Activated naive CD8-positive, alpha-beta T cell (primary cell): ENCODE measurements at regions not wholly inside any gene's neighbourhood (a gene's known extent, or its start where the extent isn't known, plus 50 kb on each side); places are given as distances from the start of the nearest gene placed in this dataset.
"Not testable (repeated sequence)": the region's sequence is repeated elsewhere in the genome, so short reads cannot be mapped to it uniquely, and the experiment has no call there.

Source experiments
- H3K27ac Mint-ChIP-seq: one replicate; pipeline ENCODE4 v1.8.0; 2021; ENCODE audit warnings: mixed read lengths
- H3K27me3 Mint-ChIP-seq: one replicate; pipeline ENCODE4 v1.8.0; 2021; ENCODE audit warnings: mixed read lengths
- H3K36me3 Mint-ChIP-seq: one replicate; pipeline ENCODE4 v1.8.0; 2021; ENCODE audit warnings: mixed read lengths
- H3K4me1 Mint-ChIP-seq: one replicate; pipeline ENCODE4 v1.8.0; 2021; ENCODE audit warnings: low read depth, mixed read lengths
- H3K4me3 Mint-ChIP-seq: one replicate; pipeline ENCODE4 v1.8.0; 2021; ENCODE audit warnings: mild to moderate bottlenecking, mixed read lengths
- H3K9me3 Mint-ChIP-seq: one replicate; pipeline ENCODE4 v1.8.0; 2021; ENCODE audit warnings: low read depth, mixed read lengths

DNA sequence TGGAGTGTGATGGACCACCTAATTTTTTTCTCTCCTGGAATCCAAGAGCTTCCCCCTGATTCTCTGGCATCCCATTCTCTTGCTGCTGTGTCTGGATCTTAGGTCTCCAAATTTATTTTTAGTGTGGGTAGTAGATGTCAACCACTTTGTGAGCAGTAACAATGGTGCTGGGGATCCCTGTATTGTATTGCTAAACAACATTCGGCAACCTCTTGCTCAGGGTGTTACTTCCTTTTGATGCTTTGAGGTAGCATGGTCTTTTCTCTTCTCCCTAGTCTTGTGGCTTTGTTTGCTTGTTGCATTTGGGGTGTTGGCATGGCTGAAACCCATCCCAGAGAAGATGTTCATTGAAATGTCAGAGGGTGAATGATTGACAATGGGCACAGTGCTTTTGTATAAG is 737.4 kb downstream of the BCL11A start:
- no peaks in the 10 kb centered on the region for H3K9me3 Mint-ChIP-seq
- H3K36me3 Mint-ChIP-seq = no peaks in the 10 kb centered on the region
- no peak overlapping the region for H3K4me3 Mint-ChIP-seq
- H3K27me3 Mint-ChIP-seq = no peaks in the 10 kb centered on the region
- H3K4me1 Mint-ChIP-seq = no peaks in the 10 kb centered on the region
- no peak overlapping the region for H3K27ac Mint-ChIP-seq

DNA sequence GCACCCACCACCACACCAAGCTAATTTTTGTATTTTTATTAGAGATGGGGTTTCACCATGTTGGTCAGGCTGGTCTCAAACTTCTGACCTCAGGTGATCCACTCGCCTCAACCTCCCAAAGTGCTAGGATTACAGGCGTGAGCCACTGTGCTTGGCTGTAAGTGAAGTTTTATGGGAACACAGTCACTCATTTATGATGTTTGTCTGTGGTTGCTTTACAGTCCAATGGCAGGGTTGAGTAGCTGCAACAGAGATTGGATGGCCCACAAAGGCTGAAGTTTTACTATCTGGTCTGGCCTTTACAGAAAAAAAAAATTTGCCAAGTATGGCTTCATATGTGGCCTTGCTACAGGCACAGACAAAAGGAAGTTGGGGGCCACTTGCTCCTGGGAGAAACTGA is 743.2 kb downstream of the BCL11A start:
- not testable (repeated sequence) for H3K27me3 Mint-ChIP-seq, H3K9me3 Mint-ChIP-seq, H3K27ac Mint-ChIP-seq, H3K4me1 Mint-ChIP-seq, H3K36me3 Mint-ChIP-seq, H3K4me3 Mint-ChIP-seq

- Mint-ChIP-seq H3K9me3 (no peaks in the 10 kb centered on the region), H3K36me3 (no peaks in the 10 kb centered on the region), H3K27ac (no peak overlapping the region), H3K4me3 (no peak overlapping the region), H3K27me3 (no peaks in the 10 kb centered on the region), H3K4me1 (no peaks in the 10 kb centered on the region)
Observed at GRCh38 chr2:59806486-59806885, 747.0 kb downstream of the BCL11A start.

GRCh38 chr2:59804732-59805131 is 748.7 kb downstream of the BCL11A start:
- H3K27ac Mint-ChIP-seq = no peak overlapping the region
- H3K27me3 Mint-ChIP-seq = no peaks in the 10 kb centered on the region
- no peaks in the 10 kb centered on the region for H3K4me1 Mint-ChIP-seq
- no peaks in the 10 kb centered on the region for H3K36me3 Mint-ChIP-seq
- no peaks in the 10 kb centered on the region for H3K9me3 Mint-ChIP-seq
- no peak overlapping the region for H3K4me3 Mint-ChIP-seq

DNA sequence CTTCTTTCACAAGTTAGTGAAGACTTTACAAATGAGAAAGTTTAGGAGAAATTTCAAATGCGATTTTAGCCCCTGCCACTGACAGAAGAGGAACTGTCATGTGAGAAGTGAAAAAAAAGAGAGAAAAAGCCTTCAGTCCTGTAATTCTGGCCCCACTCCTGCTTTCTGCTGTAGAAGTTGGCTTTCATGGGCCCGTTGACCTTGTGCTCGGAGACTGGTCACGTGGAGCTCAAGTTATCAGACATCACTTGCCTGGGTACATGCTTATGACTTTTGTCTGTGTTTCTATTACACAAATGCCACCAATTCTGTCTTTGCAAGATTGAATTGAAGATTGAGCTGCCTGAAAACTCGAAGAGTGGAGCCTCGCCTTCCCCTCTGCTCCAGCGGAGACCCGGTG is 749.9 kb downstream of the BCL11A start:
- Mint-ChIP-seq H3K36me3 (no peaks in the 10 kb centered on the region), H3K4me1 (no peaks in the 10 kb centered on the region), H3K27me3 (no peaks in the 10 kb centered on the region), H3K9me3 (no peaks in the 10 kb centered on the region), H3K27ac (no peak overlapping the region), H3K4me3 (no peak overlapping the region)

GRCh38 chr2:59798687-59799232 is 754.7 kb downstream of the BCL11A start:
- Mint-ChIP-seq H3K4me1 (no peaks in the 10 kb centered on the region), H3K9me3 (no peaks in the 10 kb centered on the region)

GRCh38 chr2:59791004-59791618 is 762.3 kb downstream of the BCL11A start:
- no peak overlapping the region for H3K27ac Mint-ChIP-seq
- H3K27me3 Mint-ChIP-seq = no peaks in the 10 kb centered on the region
- H3K9me3 Mint-ChIP-seq = no peaks in the 10 kb centered on the region
- no peaks in the 10 kb centered on the region for H3K4me1 Mint-ChIP-seq
- H3K4me3 Mint-ChIP-seq = no peak overlapping the region
- no peaks in the 10 kb centered on the region for H3K36me3 Mint-ChIP-seq

More at GRCh38 chr2:59798687-59799232, 754.7 kb downstream of the BCL11A start:
- Mint-ChIP-seq H3K27me3 (no peaks in the 10 kb centered on the region), H3K4me3 (no peak overlapping the region), H3K27ac (no peak overlapping the region), H3K36me3 (no peaks in the 10 kb centered on the region)

DNA sequence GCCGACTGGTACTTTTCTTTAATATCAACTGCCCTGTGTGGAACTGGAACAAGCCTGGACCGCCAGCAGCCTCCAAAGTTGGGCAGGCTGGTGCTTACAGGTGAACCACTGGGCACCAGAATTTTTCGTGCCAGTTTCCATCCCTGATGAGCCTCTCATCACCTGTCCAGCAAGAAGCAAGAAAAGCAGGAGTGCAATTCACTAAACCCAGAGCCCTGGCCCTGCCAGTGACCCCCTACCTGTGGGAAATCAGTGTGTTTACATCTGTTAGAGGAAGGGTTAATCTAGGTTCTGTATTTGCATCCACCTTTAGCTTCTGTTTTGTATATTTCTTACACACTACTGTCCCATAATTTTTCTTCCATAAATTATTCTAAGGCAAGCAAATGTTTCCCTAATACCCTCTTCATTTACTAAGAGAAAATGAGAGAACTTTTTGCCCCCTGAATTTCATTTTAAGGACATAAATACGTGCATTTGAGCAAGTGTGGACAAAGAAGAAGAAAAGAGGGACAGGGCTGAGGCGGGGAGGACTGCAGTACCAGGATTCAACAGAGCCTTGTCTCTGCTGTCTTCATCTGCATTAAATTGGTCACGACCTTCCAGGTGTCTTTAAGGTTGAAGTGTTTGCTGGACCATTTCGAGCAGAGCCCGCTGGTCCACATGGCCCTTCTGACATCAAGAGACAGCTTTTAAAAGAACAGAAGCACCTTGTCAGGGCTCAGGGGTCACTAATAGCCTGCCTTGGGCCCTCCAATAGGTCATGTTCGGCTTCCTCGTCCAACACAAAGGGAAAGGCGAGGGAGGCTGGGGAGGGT is 763.1 kb downstream of the BCL11A start:
- no peaks in the 10 kb centered on the region for H3K9me3 Mint-ChIP-seq
- no peak overlapping the region for H3K4me3 Mint-ChIP-seq
- no peaks in the 10 kb centered on the region for H3K4me1 Mint-ChIP-seq
- H3K36me3 Mint-ChIP-seq = no peaks in the 10 kb centered on the region
- no peak overlapping the region for H3K27ac Mint-ChIP-seq
- H3K27me3 Mint-ChIP-seq = no peaks in the 10 kb centered on the region

DNA sequence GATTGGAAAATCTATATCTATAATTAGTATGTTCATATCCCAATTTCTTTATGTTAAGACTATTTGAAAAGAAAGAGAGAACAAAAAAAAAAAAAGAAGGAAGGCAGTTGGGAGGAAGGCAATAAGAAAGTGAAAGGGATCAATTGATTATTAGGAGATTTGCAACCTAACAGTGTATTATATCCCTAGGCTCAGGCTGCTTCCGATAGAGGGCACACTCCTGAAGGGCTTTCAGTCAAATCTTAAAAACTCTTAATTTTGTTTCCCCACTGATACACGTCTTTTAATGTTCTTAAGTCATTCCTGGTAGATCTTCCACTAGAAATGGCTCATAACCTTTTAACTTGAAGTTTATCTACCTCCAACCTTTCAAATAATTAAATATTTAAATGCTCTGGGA is 763.9 kb downstream of the BCL11A start:
- no peak overlapping the region for H3K4me3 Mint-ChIP-seq
- no peaks in the 10 kb centered on the region for H3K4me1 Mint-ChIP-seq
- H3K27ac Mint-ChIP-seq = no peak overlapping the region
- no peaks in the 10 kb centered on the region for H3K9me3 Mint-ChIP-seq
- H3K27me3 Mint-ChIP-seq = no peaks in the 10 kb centered on the region
- no peaks in the 10 kb centered on the region for H3K36me3 Mint-ChIP-seq

DNA sequence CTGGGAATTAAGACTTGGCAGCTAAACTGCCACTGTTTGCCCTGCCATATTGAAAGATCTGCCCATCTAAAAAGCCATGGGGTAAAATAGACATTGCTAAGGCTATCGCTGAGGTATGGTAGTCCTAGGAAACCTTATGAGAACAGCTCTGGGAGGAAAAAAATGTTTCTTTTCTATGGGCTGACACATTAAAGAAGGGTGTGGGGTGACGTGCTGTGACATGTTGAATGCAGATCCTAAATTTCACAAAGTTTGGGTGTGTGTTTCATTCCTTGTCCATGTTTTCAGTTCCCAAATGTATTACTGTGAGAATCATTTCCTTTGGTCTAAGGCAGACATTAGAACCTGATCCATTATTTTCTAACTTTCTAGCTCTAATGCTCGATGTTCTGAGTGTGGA is 766.4 kb downstream of the BCL11A start:
- Mint-ChIP-seq H3K27me3 (no peaks in the 10 kb centered on the region), H3K27ac (no peak overlapping the region), H3K36me3 (no peaks in the 10 kb centered on the region), H3K4me3 (no peak overlapping the region), H3K9me3 (no peaks in the 10 kb centered on the region), H3K4me1 (no peaks in the 10 kb centered on the region)

GRCh38 chr2:59786684-59787083 is 766.8 kb downstream of the BCL11A start:
- Mint-ChIP-seq H3K4me1 (no peaks in the 10 kb centered on the region), H3K27ac (no peak overlapping the region), H3K27me3 (no peaks in the 10 kb centered on the region), H3K9me3 (no peaks in the 10 kb centered on the region), H3K4me3 (no peak overlapping the region), H3K36me3 (no peaks in the 10 kb centered on the region)

DNA sequence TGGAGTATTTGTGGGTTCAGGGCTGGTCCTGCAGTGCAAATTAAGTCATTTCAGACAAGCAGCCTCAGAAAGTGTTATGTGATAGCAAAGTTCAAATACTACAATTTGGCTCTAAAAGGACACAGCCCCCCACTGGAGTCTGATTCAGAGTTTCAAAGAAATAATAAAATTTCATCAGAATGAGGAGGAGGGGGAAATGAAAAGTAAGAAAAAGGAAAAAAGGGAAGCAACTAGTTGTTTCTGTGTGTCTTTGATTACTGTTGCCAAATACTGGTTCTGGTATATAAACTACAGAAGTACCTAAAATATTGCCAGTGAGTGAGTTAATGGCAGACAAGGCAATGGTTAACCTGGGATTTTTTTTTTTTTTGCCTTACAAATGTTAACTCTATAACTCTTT is 773.9 kb downstream of the BCL11A start:
- Mint-ChIP-seq H3K27ac (no peak overlapping the region), H3K36me3 (peaks cover 2% of the 10 kb centered on the region), H3K4me3 (no peak overlapping the region)

GRCh38 chr2:59777120-59777519 is 776.3 kb downstream of the BCL11A start:
- H3K36me3 Mint-ChIP-seq = peaks cover 2% of the 10 kb centered on the region
- no peaks in the 10 kb centered on the region for H3K9me3 Mint-ChIP-seq
- H3K27me3 Mint-ChIP-seq = no peaks in the 10 kb centered on the region
- no peaks in the 10 kb centered on the region for H3K4me1 Mint-ChIP-seq
- H3K27ac Mint-ChIP-seq = no peak overlapping the region
- H3K4me3 Mint-ChIP-seq = no peak overlapping the region

More for the DNA sequence above, 773.9 kb downstream of the BCL11A start:
- Mint-ChIP-seq H3K4me1 (no peaks in the 10 kb centered on the region), H3K9me3 (no peaks in the 10 kb centered on the region), H3K27me3 (no peaks in the 10 kb centered on the region)

GRCh38 chr2:59776726-59777008 is 776.8 kb downstream of the BCL11A start:
- Mint-ChIP-seq H3K9me3 (no peaks in the 10 kb centered on the region), H3K36me3 (peaks cover 2% of the 10 kb centered on the region), H3K4me3 (no peak overlapping the region), H3K27me3 (no peaks in the 10 kb centered on the region), H3K27ac (no peak overlapping the region), H3K4me1 (no peaks in the 10 kb centered on the region)

DNA sequence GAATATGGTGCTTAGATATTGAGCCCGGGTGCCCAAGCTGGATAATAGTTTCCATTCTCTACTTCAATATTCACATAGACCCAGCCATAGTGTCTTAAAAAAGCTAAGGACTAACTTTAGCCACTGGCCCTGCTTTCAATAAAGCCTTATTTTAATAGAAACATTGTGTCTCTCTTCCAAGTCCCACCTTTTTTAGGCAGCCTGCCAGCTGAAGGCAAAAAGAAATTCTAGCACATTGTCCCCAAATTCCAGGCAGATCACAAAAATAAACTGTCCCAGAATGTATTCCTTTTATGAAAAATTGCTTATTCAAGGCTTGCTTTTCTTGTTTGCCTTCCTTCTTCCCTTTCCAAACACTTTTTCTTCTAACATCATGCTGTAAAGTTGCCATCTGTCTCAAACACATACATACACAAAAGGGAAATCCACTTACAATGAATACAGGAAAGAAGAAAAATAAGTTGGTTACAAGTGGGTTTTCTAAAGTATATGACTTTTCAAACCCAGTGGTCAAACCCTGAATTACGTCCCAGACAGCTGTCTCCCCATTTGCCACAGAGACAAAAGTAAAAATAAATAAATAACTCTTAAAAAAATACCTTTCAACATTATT is 778.5 kb downstream of the BCL11A start:
- H3K36me3 Mint-ChIP-seq = peaks cover 2% of the 10 kb centered on the region
- no peaks in the 10 kb centered on the region for H3K27me3 Mint-ChIP-seq
- no peaks in the 10 kb centered on the region for H3K4me1 Mint-ChIP-seq
- no peaks in the 10 kb centered on the region for H3K9me3 Mint-ChIP-seq
- no peak overlapping the region for H3K4me3 Mint-ChIP-seq
- no peak overlapping the region for H3K27ac Mint-ChIP-seq
